Neural cell (in vitro differentiated cells): ENCODE measurements at regions not wholly inside any gene's neighbourhood (a gene's known extent, or its start where the extent isn't known, plus 50 kb on each side); places are given as distances from the start of the nearest gene placed in this dataset.

ENCODE experiments used
- H2AFZ ChIP-seq: fragments of 200-600, 300-800 bp; sonication (generic), shearing (Covaris generic); 2 replicates; pipeline ENCODE4 v1.6.0; 2014; ENCODE audit warnings: low read depth, mild to moderate bottlenecking, antibody characterized with exemption, low read length, moderate library complexity
- H3F3A ChIP-seq: fragments of 200-600 bp; shearing (Covaris generic); 2 replicates; pipeline ENCODE4 v1.6.1; 2016; ENCODE audit warnings: mild to moderate bottlenecking, moderate library complexity, mixed read lengths, antibody characterized with exemption, low read length; ENCODE audit not compliant: insufficient read depth, poor library complexity, severe bottlenecking
- H3K27ac ChIP-seq: fragments of 200-600, 300-800 bp; sonication (generic), shearing (Covaris generic); 2 replicates; pipeline ENCODE4 v1.5.1; 2014; ENCODE audit warnings: mild to moderate bottlenecking, low read length, moderate library complexity
- H3K27me3 ChIP-seq: fragments of 300-800, 200-600 bp; sonication (generic), shearing (Covaris generic); 2 replicates; pipeline ENCODE4 v1.6.0; 2014; ENCODE audit warnings: mild to moderate bottlenecking, low read depth, low read length, moderate library complexity; ENCODE audit not compliant: insufficient read depth
- H3K36me3 ChIP-seq: fragments of 300-800, 200-600 bp; sonication (generic), shearing (Covaris generic); 2 replicates; pipeline ENCODE4 v1.5.1; 2014; ENCODE audit warnings: mild to moderate bottlenecking, antibody characterized with exemption, low read length, moderate library complexity; ENCODE audit not compliant: insufficient read depth
- H3K4me2 ChIP-seq: fragments of 300-800, 200-600 bp; sonication (generic), shearing (Covaris generic); 2 replicates; pipeline ENCODE4 v1.6.0; 2014; ENCODE audit warnings: mild to moderate bottlenecking, low read length
- H3K4me3 ChIP-seq: fragments of 300-800, 200-600 bp; sonication (generic), shearing (Covaris generic); 2 replicates; pipeline ENCODE4 v1.5.1; 2014; ENCODE audit warnings: mild to moderate bottlenecking, low read length, moderate library complexity
- H3K79me2 ChIP-seq: fragments of 200-600 bp; shearing (Covaris generic); replicated peaks from 2 replicates; pipeline ENCODE4 v1.6.0; 2014; ENCODE audit warnings: mild to moderate bottlenecking, low read length, moderate library complexity; ENCODE audit not compliant: insufficient read depth
- H3K9ac ChIP-seq: fragments of 300-800, 200-600 bp; sonication (generic), shearing (Covaris generic); 2 replicates; pipeline ENCODE4 v1.6.1; 2016; ENCODE audit warnings: mild to moderate bottlenecking, low read length, mixed read lengths
- H3K9me2 ChIP-seq: fragments of 200-600 bp; shearing (Covaris generic); 2 replicates; pipeline ENCODE4 v1.6.1; 2016; ENCODE audit warnings: mild to moderate bottlenecking, low read length, mixed read lengths; ENCODE audit not compliant: insufficient read depth
- H3K9me3 ChIP-seq: fragments of 200-600, 300-800 bp; sonication (generic), shearing (Covaris generic); 2 replicates; pipeline ENCODE4 v1.6.1; 2016; ENCODE audit warnings: mild to moderate bottlenecking, mixed run types, low read length, moderate library complexity, mixed read lengths
- H4K20me1 ChIP-seq: fragments of 200-600 bp; shearing (Covaris generic); 2 replicates; pipeline ENCODE4 v1.6.1; 2016; ENCODE audit warnings: mild to moderate bottlenecking, mixed run types; ENCODE audit not compliant: insufficient read depth
- CTCF ChIP-seq: fragments of 450-650 bp; IDR thresholded peaks from 2 replicates; pipeline ENCODE4 v1.5.1; 2014; ENCODE audit warnings: antibody characterized with exemption, mild to moderate bottlenecking, moderate library complexity; ENCODE audit not compliant: poor library complexity, severe bottlenecking
- EP300 ChIP-seq: fragments of 450-650 bp; conservative IDR thresholded peaks from 2 replicates; pipeline ENCODE4 v1.6.1; 2014; ENCODE audit warnings: antibody characterized with exemption, mild to moderate bottlenecking, moderate library complexity; ENCODE audit not compliant: poor library complexity, severe bottlenecking
- EZH2 ChIP-seq: fragments of 200-600, 300-800 bp; shearing (Covaris generic), sonication (generic); IDR thresholded peaks from 2 replicates; pipeline ENCODE4 v1.6.1; 2014; ENCODE audit warnings: antibody characterized with exemption, low read length, borderline replicate concordance, mild to moderate bottlenecking; ENCODE audit not compliant: insufficient read depth, poor library complexity, severe bottlenecking
- MXI1 ChIP-seq: fragments of 450-650 bp; conservative IDR thresholded peaks from 2 replicates; pipeline ENCODE4 v1.6.1; 2014; ENCODE audit warnings: antibody characterized with exemption, mild to moderate bottlenecking; ENCODE audit not compliant: poor library complexity, severe bottlenecking
- POLR2AphosphoS5 ChIP-seq: IDR thresholded peaks from 2 replicates; pipeline ENCODE4 v1.6.1; 2012
- RAD21 ChIP-seq: fragments of 450-650 bp; conservative IDR thresholded peaks from 2 replicates; pipeline ENCODE4 v1.6.1; 2014; ENCODE audit warnings: antibody characterized with exemption, mild to moderate bottlenecking, moderate library complexity
- SMC3 ChIP-seq: fragments of 450-650 bp; conservative IDR thresholded peaks from 2 replicates; pipeline ENCODE4 v1.6.1; 2014; ENCODE audit warnings: antibody characterized with exemption, mild to moderate bottlenecking, moderate library complexity; ENCODE audit not compliant: poor library complexity
- TAF1 ChIP-seq: IDR thresholded peaks from 2 replicates; pipeline ENCODE4 v1.6.1; 2012; ENCODE audit warnings: low read depth
- TF ChIP-seq, protein P1 (sequence below): IDR thresholded peaks from 2 replicates; pipeline ENCODE4 v1.6.1; 2012; ENCODE audit warnings: borderline replicate concordance

DNA sequence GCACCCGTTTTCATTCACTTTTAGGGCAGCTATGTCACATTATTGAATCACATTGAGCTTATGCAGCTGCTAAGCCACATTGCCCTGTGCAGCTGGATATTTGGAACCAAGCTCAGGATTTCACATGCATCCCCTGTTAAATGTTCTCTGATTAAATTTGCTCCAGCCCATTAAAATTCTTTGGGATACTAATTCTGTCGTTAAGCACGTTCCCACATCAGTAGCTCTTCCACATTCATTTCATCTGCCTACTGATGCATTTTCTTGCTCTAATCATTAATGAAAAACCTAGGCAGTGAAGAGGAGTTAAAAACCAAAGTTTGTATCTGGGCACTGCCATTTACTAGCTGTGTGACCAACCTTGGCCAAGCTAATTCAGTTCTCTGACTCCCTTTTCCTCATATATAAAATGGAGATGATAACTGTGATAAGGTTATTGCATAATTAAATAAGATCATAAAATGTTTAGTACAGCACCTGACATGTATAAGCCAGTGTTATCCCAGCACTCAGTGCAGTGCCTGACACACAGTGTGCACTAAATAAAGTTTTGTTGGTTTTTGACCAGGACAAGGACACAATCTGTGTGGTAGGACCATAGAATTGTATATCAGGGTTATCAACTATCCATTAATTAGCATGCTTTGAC is 222.2 kb upstream of the ATP11B start:
- Histone ChIP-seq H3F3A (no peaks in the 10 kb centered on the region), H3K79me2 (no peaks in the 10 kb centered on the region), H3K9me2 (no peaks in the 10 kb centered on the region), H3K36me3 (no peaks in the 10 kb centered on the region), H3K9me3 (no peaks in the 10 kb centered on the region), H3K9ac (no peak overlapping the region), H3K4me3 (no peak overlapping the region), H3K27me3 (no peaks in the 10 kb centered on the region), H2AFZ (no peak overlapping the region), H3K4me2 (no peak overlapping the region), H3K27ac (no peak overlapping the region), H4K20me1 (no peaks in the 10 kb centered on the region)
- TF ChIP-seq EP300 = no peak
- no peak for TF ChIP-seq POLR2AphosphoS5
- no peak for TF ChIP-seq RAD21
- TF ChIP-seq, protein P1, sequence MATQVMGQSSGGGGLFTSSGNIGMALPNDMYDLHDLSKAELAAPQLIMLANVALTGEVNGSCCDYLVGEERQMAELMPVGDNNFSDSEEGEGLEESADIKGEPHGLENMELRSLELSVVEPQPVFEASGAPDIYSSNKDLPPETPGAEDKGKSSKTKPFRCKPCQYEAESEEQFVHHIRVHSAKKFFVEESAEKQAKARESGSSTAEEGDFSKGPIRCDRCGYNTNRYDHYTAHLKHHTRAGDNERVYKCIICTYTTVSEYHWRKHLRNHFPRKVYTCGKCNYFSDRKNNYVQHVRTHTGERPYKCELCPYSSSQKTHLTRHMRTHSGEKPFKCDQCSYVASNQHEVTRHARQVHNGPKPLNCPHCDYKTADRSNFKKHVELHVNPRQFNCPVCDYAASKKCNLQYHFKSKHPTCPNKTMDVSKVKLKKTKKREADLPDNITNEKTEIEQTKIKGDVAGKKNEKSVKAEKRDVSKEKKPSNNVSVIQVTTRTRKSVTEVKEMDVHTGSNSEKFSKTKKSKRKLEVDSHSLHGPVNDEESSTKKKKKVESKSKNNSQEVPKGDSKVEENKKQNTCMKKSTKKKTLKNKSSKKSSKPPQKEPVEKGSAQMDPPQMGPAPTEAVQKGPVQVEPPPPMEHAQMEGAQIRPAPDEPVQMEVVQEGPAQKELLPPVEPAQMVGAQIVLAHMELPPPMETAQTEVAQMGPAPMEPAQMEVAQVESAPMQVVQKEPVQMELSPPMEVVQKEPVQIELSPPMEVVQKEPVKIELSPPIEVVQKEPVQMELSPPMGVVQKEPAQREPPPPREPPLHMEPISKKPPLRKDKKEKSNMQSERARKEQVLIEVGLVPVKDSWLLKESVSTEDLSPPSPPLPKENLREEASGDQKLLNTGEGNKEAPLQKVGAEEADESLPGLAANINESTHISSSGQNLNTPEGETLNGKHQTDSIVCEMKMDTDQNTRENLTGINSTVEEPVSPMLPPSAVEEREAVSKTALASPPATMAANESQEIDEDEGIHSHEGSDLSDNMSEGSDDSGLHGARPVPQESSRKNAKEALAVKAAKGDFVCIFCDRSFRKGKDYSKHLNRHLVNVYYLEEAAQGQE = no peak
- TF ChIP-seq SMC3 = no peak
- TF ChIP-seq TAF1 = no peak
- no peak for TF ChIP-seq CTCF
- TF ChIP-seq EZH2 = no peak
- no peak for TF ChIP-seq MXI1

DNA sequence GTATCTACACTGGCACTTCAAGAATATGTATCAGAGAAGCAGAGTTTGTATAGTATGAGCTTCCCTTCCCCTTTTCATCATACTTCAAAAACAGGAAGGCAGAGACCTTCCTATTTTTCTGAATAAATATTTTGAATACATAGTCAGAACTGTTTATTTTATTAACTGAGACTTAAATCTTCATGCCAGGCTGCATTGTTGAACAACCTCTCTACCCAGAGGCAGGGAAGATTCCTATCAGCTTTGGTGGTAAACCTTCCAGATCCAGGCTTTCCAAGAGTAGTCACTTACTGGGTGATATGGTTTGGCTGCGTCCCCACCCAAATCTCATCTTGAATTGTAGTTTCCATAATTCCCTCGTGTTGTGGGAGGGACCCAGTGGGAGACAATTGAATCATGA is 217.4 kb upstream of the ATP11B start:
- H3K9ac ChIP-seq = no peak overlapping the region
- H3K79me2 ChIP-seq = no peaks in the 10 kb centered on the region
- no peaks in the 10 kb centered on the region for H3K9me2 ChIP-seq
- no peak overlapping the region for H3K27ac ChIP-seq
- H2AFZ ChIP-seq = no peak overlapping the region
- TF ChIP-seq CTCF = no peak
- no peak for TF ChIP-seq TAF1
- TF ChIP-seq EZH2 = no peak
- no peak for TF ChIP-seq SMC3
- TF ChIP-seq, protein P1 = no peak
- TF ChIP-seq RAD21 = no peak
- no peak for TF ChIP-seq EP300
- no peak for TF ChIP-seq POLR2AphosphoS5
- TF ChIP-seq MXI1 = no peak
- no peaks in the 10 kb centered on the region for H3K9me3 ChIP-seq
- H4K20me1 ChIP-seq = no peaks in the 10 kb centered on the region
- no peak overlapping the region for H3K4me3 ChIP-seq
- no peaks in the 10 kb centered on the region for H3K27me3 ChIP-seq
- H3K36me3 ChIP-seq = no peaks in the 10 kb centered on the region
- no peak overlapping the region for H3K4me2 ChIP-seq
- no peaks in the 10 kb centered on the region for H3F3A ChIP-seq
